HEK293 (cell line): ENCODE measurements at regions not wholly inside any gene's neighbourhood (a gene's known extent, or its start where the extent isn't known, plus 50 kb on each side); places are given as distances from the start of the nearest gene placed in this dataset.

Source experiments
- CTCF ChIA-PET: fragments of 350-600 bp; formaldehyde crosslinking; extraction: SDS; loops from one replicate; lab custom pipeline; 2021; ENCODE audit warnings: antibody characterized with exemption; lab: Yijun Ruan, JAX
- POLR2A ChIA-PET: fragments of 300-600 bp; formaldehyde crosslinking; extraction: SDS; loops from one replicate; lab custom pipeline; 2020; ENCODE audit warnings: antibody characterized with exemption, inconsistent platforms; lab: Yijun Ruan, JAX
- H3K27ac ChIP-seq: fragments of 200-500 bp; sonication (Bioruptor generic); 2 replicates; pipeline ENCODE4 v1.5.1; 2014; ENCODE audit warnings: low read depth, low read length, control low read depth, inconsistent platforms; ENCODE audit errors: extremely low read depth
- H3K36me3 ChIP-seq, 2 experiments: fragments of 200-500 bp in 1 of 2; sonication (Bioruptor generic) in 1 of 2; 1 replicate in 1 of 2; 2 replicates in 1 of 2; pipeline ENCODE4 v1.5.1; 2014 to 2017; ENCODE audit warnings: inconsistent platforms in 2 of 2, low read length in 2 of 2; ENCODE audit not compliant: control insufficient read depth in 2 of 2, insufficient read depth in 1 of 2
- H3K4me1 ChIP-seq: fragments of 200-500 bp; sonication (Bioruptor generic); 2 replicates; pipeline ENCODE4 v1.5.1; 2014; ENCODE audit warnings: mild to moderate bottlenecking, low read length, inconsistent platforms; ENCODE audit not compliant: control insufficient read depth, insufficient read depth
- H3K4me3 ChIP-seq: 2 replicates; pipeline ENCODE4 v1.5.1; 2011; ENCODE audit warnings: low read depth, mild to moderate bottlenecking, control low read depth, low read length, moderate library complexity
- H3K9me3 ChIP-seq: fragments of 200-500 bp; sonication (Bioruptor generic); 2 replicates; pipeline ENCODE4 v1.5.1; 2014; ENCODE audit warnings: low read depth, low read length, inconsistent platforms; ENCODE audit not compliant: control insufficient read depth, insufficient read depth
- BCL11B ChIP-seq: fragments of 450-650 bp; formaldehyde crosslinking; IDR thresholded peaks from 2 replicates; pipeline ENCODE4 v1.5.1; 2016; ENCODE audit warnings: low read depth, missing biosample characterization, missing genetic modification characterization
- GLI4 ChIP-seq: fragments of 450-650 bp; formaldehyde crosslinking; IDR thresholded peaks from 2 replicates; pipeline ENCODE4 v1.5.1; 2016; ENCODE audit warnings: missing biosample characterization, missing genetic modification characterization
- KLF9 ChIP-seq: fragments of 450-650 bp; formaldehyde crosslinking; IDR thresholded peaks from 2 replicates; pipeline ENCODE4 v1.5.1; 2016; ENCODE audit warnings: missing biosample characterization, missing genetic modification characterization, low read depth
- MZF1 ChIP-seq: fragments of 450-650 bp; formaldehyde crosslinking; IDR thresholded peaks from 2 replicates; pipeline ENCODE4 v1.5.1; 2017; ENCODE audit warnings: missing biosample characterization, missing genetic modification characterization, borderline replicate concordance
- PRDM6 ChIP-seq: fragments of 450-650 bp; formaldehyde crosslinking; IDR thresholded peaks from 2 replicates; pipeline ENCODE4 v1.5.1; 2017; ENCODE audit warnings: missing biosample characterization, missing genetic modification characterization
- SCRT1 ChIP-seq: fragments of 450-650 bp; formaldehyde crosslinking; IDR thresholded peaks from 2 replicates; pipeline ENCODE4 v1.5.1; 2016; ENCODE audit warnings: missing biosample characterization, missing genetic modification characterization, borderline replicate concordance
- WT1 ChIP-seq: fragments of 450-650 bp; formaldehyde crosslinking; IDR thresholded peaks from 2 replicates; pipeline ENCODE4 v1.5.1; 2016; ENCODE audit warnings: missing biosample characterization, missing genetic modification characterization
- ZBTB6 ChIP-seq: fragments of 450-650 bp; formaldehyde crosslinking; IDR thresholded peaks from 2 replicates; pipeline ENCODE4 v1.5.1; 2017; ENCODE audit warnings: missing biosample characterization, missing genetic modification characterization
- ZNF184 ChIP-seq: fragments of 450-650 bp; IDR thresholded peaks from 2 replicates; pipeline ENCODE4 v1.5.1; 2018; ENCODE audit warnings: missing biosample characterization, mild to moderate bottlenecking, missing genetic modification characterization
- ZNF239 ChIP-seq: fragments of 450-650 bp; formaldehyde crosslinking; IDR thresholded peaks from 2 replicates; pipeline ENCODE4 v1.5.1; 2016; ENCODE audit warnings: missing biosample characterization, missing genetic modification characterization
- ZNF248 ChIP-seq: fragments of 450-650 bp; formaldehyde crosslinking; IDR thresholded peaks from 2 replicates; pipeline ENCODE4 v1.5.1; 2017; ENCODE audit warnings: missing biosample characterization, missing genetic modification characterization
- ZNF266 ChIP-seq: fragments of 450-650 bp; formaldehyde crosslinking; IDR thresholded peaks from 2 replicates; pipeline ENCODE4 v1.5.1; 2016; ENCODE audit warnings: missing biosample characterization, missing genetic modification characterization, low read depth
- ZNF274 ChIP-seq, 2 experiments: fragments of 200-500 bp in 1 of 2; fragments of 450-650 bp in 1 of 2; sonication (Bioruptor generic) in 1 of 2; formaldehyde crosslinking in 1 of 2; IDR thresholded peaks; 2 replicates each; pipeline versions ENCODE4 v1.5.1 to v1.6.1; 2014 to 2016; ENCODE audit warnings: borderline replicate concordance in 1 of 2, inconsistent platforms in 1 of 2, low read length in 1 of 2, missing biosample characterization in 1 of 2, missing genetic modification characterization in 1 of 2
- ZNF350 ChIP-seq: fragments of 450-650 bp; formaldehyde crosslinking; IDR thresholded peaks from 2 replicates; pipeline ENCODE4 v1.5.0; 2017; ENCODE audit warnings: missing biosample characterization, mild to moderate bottlenecking, missing genetic modification characterization
- ZNF354C ChIP-seq: fragments of 450-650 bp; formaldehyde crosslinking; IDR thresholded peaks from 2 replicates; pipeline ENCODE4 v1.5.1; 2016; ENCODE audit warnings: missing biosample characterization, missing genetic modification characterization, low read depth, borderline replicate concordance
- ZNF398 ChIP-seq: fragments of 450-650 bp; formaldehyde crosslinking; IDR thresholded peaks from 2 replicates; pipeline ENCODE4 v1.5.1; 2017; ENCODE audit warnings: missing biosample characterization, missing genetic modification characterization
- ZNF404 ChIP-seq: fragments of 450-650 bp; formaldehyde crosslinking; IDR thresholded peaks from 2 replicates; pipeline ENCODE4 v1.5.1; 2017; ENCODE audit warnings: missing biosample characterization, missing genetic modification characterization
- ZNF423 ChIP-seq: fragments of 450-650 bp; formaldehyde crosslinking; IDR thresholded peaks from 2 replicates; pipeline ENCODE4 v1.5.1; 2016; ENCODE audit warnings: missing biosample characterization, missing genetic modification characterization
- ZNF449 ChIP-seq: fragments of 450-650 bp; formaldehyde crosslinking; IDR thresholded peaks from 2 replicates; pipeline ENCODE4 v1.5.1; 2017; ENCODE audit warnings: missing biosample characterization, mild to moderate bottlenecking, missing genetic modification characterization, moderate library complexity
- ZNF514 ChIP-seq: fragments of 450-650 bp; formaldehyde crosslinking; IDR thresholded peaks from 2 replicates; pipeline ENCODE4 v1.5.1; 2016; ENCODE audit warnings: missing biosample characterization, missing genetic modification characterization
- ZNF529 ChIP-seq: fragments of 450-650 bp; formaldehyde crosslinking; IDR thresholded peaks from 2 replicates; pipeline ENCODE4 v1.5.1; 2017; ENCODE audit warnings: missing genetic modification characterization, missing biosample characterization; ENCODE audit not compliant: insufficient replicate concordance
- ZNF561 ChIP-seq: fragments of 450-650 bp; IDR thresholded peaks from 2 replicates; pipeline ENCODE4 v1.5.1; 2018; ENCODE audit warnings: missing biosample characterization, missing genetic modification characterization, borderline replicate concordance
- ZNF596 ChIP-seq: fragments of 450-650 bp; IDR thresholded peaks from 2 replicates; pipeline ENCODE4 v1.5.0; 2018; ENCODE audit warnings: missing biosample characterization, mild to moderate bottlenecking, missing genetic modification characterization, moderate library complexity
- ZNF610 ChIP-seq: fragments of 450-650 bp; formaldehyde crosslinking; IDR thresholded peaks from 2 replicates; pipeline ENCODE4 v1.5.1; 2016; ENCODE audit warnings: missing biosample characterization, missing genetic modification characterization, borderline replicate concordance
- ZNF654 ChIP-seq: fragments of 450-650 bp; formaldehyde crosslinking; IDR thresholded peaks from 2 replicates; pipeline ENCODE4 v1.5.1; 2016; ENCODE audit warnings: low read depth, missing biosample characterization, missing genetic modification characterization
- ZNF76 ChIP-seq: fragments of 450-650 bp; formaldehyde crosslinking; IDR thresholded peaks from 2 replicates; pipeline ENCODE4; 2016; ENCODE audit warnings: low read depth, missing biosample characterization, missing genetic modification characterization, borderline replicate concordance
- ZNF776 ChIP-seq: fragments of 450-650 bp; formaldehyde crosslinking; IDR thresholded peaks from 2 replicates; pipeline ENCODE4 v1.5.0; 2017; ENCODE audit warnings: missing biosample characterization, missing genetic modification characterization, borderline replicate concordance
- ZNF837 ChIP-seq: fragments of 450-650 bp; formaldehyde crosslinking; IDR thresholded peaks from 2 replicates; pipeline ENCODE4 v1.5.1; 2016; ENCODE audit warnings: missing biosample characterization, missing genetic modification characterization
- ZNF843 ChIP-seq: fragments of 450-650 bp; formaldehyde crosslinking; IDR thresholded peaks from 2 replicates; pipeline ENCODE4 v1.5.1; 2016; ENCODE audit warnings: missing biosample characterization, missing genetic modification characterization

- no peak for TF ChIP-seq ZNF76
- TF ChIP-seq ZNF449 = peak; percentile 67; the same call in 1 of the 2 replicates
- POLR2A ChIA-PET = no interaction called here
- CTCF ChIA-PET = interaction anchor here (1.1 to 8.7 kb wide), 8 partner anchors 9 to 585 kb away, joined by 3 to 144 read pairs (median 8); no protein-coding TSS in a partner anchor
- H3K9me3 ChIP-seq = no peaks in the 10 kb centered on the region
- H3K27ac ChIP-seq = no peak overlapping the region
- no peaks in the 10 kb centered on the region for H3K36me3 ChIP-seq
- H3K4me3 ChIP-seq = no peak overlapping the region
- peaks cover 17% of the 10 kb centered on the region for H3K4me1 ChIP-seq
Observed at GRCh38 chr14:100382106-100382455, 58.9 kb downstream of the SLC25A47 start.

- CTCF ChIA-PET = interaction anchor here (0.7 to 8.7 kb wide), 28 partner anchors 8 to 1293 kb away, joined by 3 to 144 read pairs (median 4); a partner anchor contains a TSS
- POLR2A ChIA-PET = interaction anchor here (1.0 kb wide), 1 partner anchor 262 kb away, joined by 3 read pairs; no protein-coding TSS in a partner anchor
- Histone ChIP-seq H3K36me3 (no peaks in the 10 kb centered on the region), H3K4me3 (no peak overlapping the region), H3K27ac (no peak overlapping the region), H3K9me3 (no peaks in the 10 kb centered on the region), H3K4me1 (peaks cover 14% of the 10 kb centered on the region)
- no peak for TF ChIP-seq ZNF266 (tag by site-specific recombination)
- no peak for TF ChIP-seq PRDM6 (tag by site-specific recombination)
- no peak for TF ChIP-seq WT1 (tag by site-specific recombination)
- TF ChIP-seq SCRT1 = no peak
- 0 out of 2 replicates have a peak, but pooled peaks have one; percentile 10 for TF ChIP-seq ZNF398 (tag by site-specific recombination)
- no peak for TF ChIP-seq BCL11B (tag by site-specific recombination)
- no peak for TF ChIP-seq ZNF248 (tag by site-specific recombination)
- no peak for TF ChIP-seq ZNF354C (tag by site-specific recombination)
- TF ChIP-seq ZNF654 (tag by site-specific recombination) = peak; percentile 87
- TF ChIP-seq ZNF776 (tag by site-specific recombination) = no peak
- TF ChIP-seq KLF9 = no peak
- TF ChIP-seq ZNF610 (tag by site-specific recombination) = no peak
- no peak for TF ChIP-seq ZNF843 (tag by site-specific recombination)
- TF ChIP-seq ZNF837 (tag by site-specific recombination) = no peak
- no peak for TF ChIP-seq ZNF350
- no peak for TF ChIP-seq ZBTB6 (tag by site-specific recombination)
- TF ChIP-seq ZNF514 (tag by site-specific recombination) = no peak
- no peak for TF ChIP-seq ZNF239 (tag by site-specific recombination)
- no peak for TF ChIP-seq ZNF529 (tag by site-specific recombination)
- no peak for TF ChIP-seq ZNF184
- TF ChIP-seq ZNF561 (tag by site-specific recombination) = no peak
- TF ChIP-seq ZNF76 = no peak
- no peak for TF ChIP-seq ZNF404 (tag by site-specific recombination)
- no peak for TF ChIP-seq ZNF274 (IDR thresholded peaks at IDR 0.05; ENCODE audit: low read length)
- no peak for TF ChIP-seq ZNF274 (tag by site-specific recombination; IDR thresholded peaks at IDR 0.05; ENCODE audit: borderline replicate concordance)
- TF ChIP-seq GLI4 = no peak
- no peak; the same call in 1 of the 2 replicates for TF ChIP-seq ZNF596 (tag by site-specific recombination)
- no peak for TF ChIP-seq ZNF423 (tag by site-specific recombination)
- TF ChIP-seq MZF1 = no peak
Observed at GRCh38 chr14:100383727-100384158, 60.6 kb downstream of the SLC25A47 start.
